Thyroid gland (tissue), 4 donors: ENCODE measurements at regions not wholly inside any gene's neighbourhood (a gene's known extent, or its start where the extent isn't known, plus 50 kb on each side); places are given as distances from the start of the nearest gene placed in this dataset.

Source experiments
- DNase-seq, 2 donors: peaks; one replicate each; pipeline ENCODE4 v3.0.0-alpha.2; 2019
- H3K27ac ChIP-seq, 3 donors: fragments of 200-600 bp; sonication (generic); 1 replicate in 2 of 3; 2 replicates in 1 of 3; pipeline ENCODE4 v1.5.1; 2016 to 2019; ENCODE audit warnings: mild to moderate bottlenecking in 1 of 3, moderate library complexity in 1 of 3
- H3K27me3 ChIP-seq: fragments of 200-600 bp; sonication (generic); one replicate; pipeline ENCODE4 v1.5.1; 2019
- H3K36me3 ChIP-seq, 2 donors: fragments of 200-600 bp; sonication (generic); one replicate each; pipeline ENCODE4 v1.5.1; 2016 to 2019
- H3K4me1 ChIP-seq, 2 donors: fragments of 200-600 bp; sonication (generic); one replicate each; pipeline ENCODE4 v1.5.1; 2017 to 2019
- H3K4me3 ChIP-seq, 3 donors: fragments of 200-600 bp; sonication (generic); replicated peaks in 1 of 3; 1 replicate in 2 of 3; 2 replicates in 1 of 3; pipeline ENCODE4 v1.5.1; 2016; ENCODE audit warnings: mild to moderate bottlenecking in 1 of 3
- H3K9me3 ChIP-seq: fragments of 200-600 bp; sonication (generic); one replicate; pipeline ENCODE4 v1.5.1; 2017
- POLR2A ChIP-seq, 2 donors: fragments of 450-650 bp; IDR thresholded peaks; one replicate each; pipeline ENCODE4 v1.6.1; 2017; ENCODE audit warnings: antibody characterized with exemption in 2 of 2, mild to moderate bottlenecking in 2 of 2, moderate library complexity in 1 of 2
- WGBS, 2 donors: methylation state at CpG; one replicate each; pipeline ENCODE4 v1.1.5; 2017; 5-methylcytosine and 5-hydroxymethylcytosine counted together
- intact Hi-C: fragments of 100-400 bp; cut with DNase I; formaldehyde crosslinking; loops from one replicate; pipeline ENCODE4 v1.15.1; 2023
- TF ChIP-seq, protein P1 (sequence below), 6 experiments: fragments of 200-600 bp in 3 of 6; fragments of 450-650 bp in 3 of 6; sonication (generic) in 3 of 6; IDR thresholded peaks; one replicate each; pipeline ENCODE4 v1.5.1; 2016 to 2019; ENCODE audit warnings: antibody characterized with exemption in 6 of 6, mild to moderate bottlenecking in 2 of 6, inconsistent platforms in 1 of 6, moderate library complexity in 1 of 6

- intact Hi-C loops = no loop called here
- DNase-seq = no peak
- Histone ChIP-seq H3K27me3 (no peaks in the 10 kb centered on the region), H3K9me3 (no peaks in the 10 kb centered on the region), H3K27ac (no peak overlapping the region), H3K4me1 (no peaks in the 10 kb centered on the region), H3K4me3 (no peak overlapping the region), H3K36me3 (no peaks in the 10 kb centered on the region)
- WGBS, 2 donors = 85 to 86% methylated on average over 5 of the region's 5 CpGs
- TF ChIP-seq, protein P1, sequence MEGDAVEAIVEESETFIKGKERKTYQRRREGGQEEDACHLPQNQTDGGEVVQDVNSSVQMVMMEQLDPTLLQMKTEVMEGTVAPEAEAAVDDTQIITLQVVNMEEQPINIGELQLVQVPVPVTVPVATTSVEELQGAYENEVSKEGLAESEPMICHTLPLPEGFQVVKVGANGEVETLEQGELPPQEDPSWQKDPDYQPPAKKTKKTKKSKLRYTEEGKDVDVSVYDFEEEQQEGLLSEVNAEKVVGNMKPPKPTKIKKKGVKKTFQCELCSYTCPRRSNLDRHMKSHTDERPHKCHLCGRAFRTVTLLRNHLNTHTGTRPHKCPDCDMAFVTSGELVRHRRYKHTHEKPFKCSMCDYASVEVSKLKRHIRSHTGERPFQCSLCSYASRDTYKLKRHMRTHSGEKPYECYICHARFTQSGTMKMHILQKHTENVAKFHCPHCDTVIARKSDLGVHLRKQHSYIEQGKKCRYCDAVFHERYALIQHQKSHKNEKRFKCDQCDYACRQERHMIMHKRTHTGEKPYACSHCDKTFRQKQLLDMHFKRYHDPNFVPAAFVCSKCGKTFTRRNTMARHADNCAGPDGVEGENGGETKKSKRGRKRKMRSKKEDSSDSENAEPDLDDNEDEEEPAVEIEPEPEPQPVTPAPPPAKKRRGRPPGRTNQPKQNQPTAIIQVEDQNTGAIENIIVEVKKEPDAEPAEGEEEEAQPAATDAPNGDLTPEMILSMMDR (IDR thresholded peaks at IDR 0.05) = no peak
- no peak for TF ChIP-seq POLR2A (IDR thresholded peaks at IDR 0.05)
Observed at GRCh38 chr14:36048667-36049066, 127.9 kb downstream of the PTCSC3 start.

GRCh38 chr14:36047912-36048311, 128.6 kb downstream of the PTCSC3 start:
- H3K9me3 ChIP-seq = no peaks in the 10 kb centered on the region
- no peak for DNase-seq
- H3K4me1 ChIP-seq = no peaks in the 10 kb centered on the region
- no peak overlapping the region for H3K4me3 ChIP-seq
- 83 to 86% methylated on average over 4 of the region's 4 CpGs for WGBS, 2 donors
- TF ChIP-seq, protein P1 (IDR thresholded peaks at IDR 0.05) = no peak
- no peak for TF ChIP-seq POLR2A (IDR thresholded peaks at IDR 0.05)
- intact Hi-C loops = no loop called here
- H3K27me3 ChIP-seq = no peaks in the 10 kb centered on the region
- H3K36me3 ChIP-seq = no peaks in the 10 kb centered on the region
- no peak overlapping the region for H3K27ac ChIP-seq

DNA sequence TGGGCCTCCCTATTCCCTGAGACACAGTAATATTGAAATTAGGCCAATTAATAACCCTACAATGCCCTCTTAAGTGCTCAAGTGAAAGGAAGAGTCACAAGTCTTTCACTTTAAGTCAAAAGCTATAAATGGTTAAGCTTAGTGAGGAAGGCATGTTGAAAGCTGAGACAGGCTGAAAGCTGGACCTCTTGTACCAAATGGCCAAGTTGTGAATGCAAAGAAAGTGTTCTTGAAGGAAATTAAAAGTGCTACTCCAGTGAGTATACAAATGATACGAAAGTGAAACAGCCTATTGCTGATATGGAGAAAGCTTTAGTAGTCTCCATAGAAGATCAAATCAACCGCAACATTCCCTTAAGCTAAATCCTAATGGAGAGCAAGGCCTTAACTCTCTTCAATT, 140.8 kb downstream of the PTCSC3 start:
- H3K27ac ChIP-seq = no peak overlapping the region
- H3K27me3 ChIP-seq = no peaks in the 10 kb centered on the region
- H3K4me3 ChIP-seq = no peak overlapping the region
- H3K36me3 ChIP-seq = no peaks in the 10 kb centered on the region
- DNase-seq = no peak
- WGBS, 2 donors = 62 to 72% methylated on average over 2 of the region's 2 CpGs
- intact Hi-C loops = no loop called here
- peaks cover 0 to 5% of the 10 kb centered on the region in 2 donors for H3K4me1 ChIP-seq
- H3K9me3 ChIP-seq = no peaks in the 10 kb centered on the region
- no peak for TF ChIP-seq POLR2A (IDR thresholded peaks at IDR 0.05)
- TF ChIP-seq, protein P1 (IDR thresholded peaks at IDR 0.05) = no peak

- no peak overlapping the region for H3K4me3 ChIP-seq
Observed at GRCh38 chr14:36028665-36029064, 147.9 kb downstream of the PTCSC3 start.

DNA sequence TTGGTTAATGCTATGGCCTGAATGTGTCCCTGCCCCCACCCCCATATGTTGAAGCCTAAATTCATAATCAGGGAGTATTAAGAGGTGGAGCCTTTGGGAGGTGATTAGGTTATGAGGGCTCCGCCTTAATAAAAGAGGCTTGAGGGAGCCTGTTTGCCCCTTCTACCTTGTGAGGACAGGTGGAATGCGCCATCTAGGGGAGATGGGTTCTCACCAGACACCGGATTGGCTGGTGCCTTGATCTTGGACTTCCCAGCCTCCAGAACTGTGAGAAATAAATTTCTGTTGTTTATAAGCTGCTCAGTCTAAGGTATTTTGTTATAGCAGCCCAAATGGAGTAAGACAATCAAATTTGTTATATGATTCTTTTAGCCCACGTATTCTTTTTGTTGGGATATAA, 148.3 kb downstream of the PTCSC3 start:
- TF ChIP-seq, protein P1 (IDR thresholded peaks at IDR 0.05) = no peak
- TF ChIP-seq POLR2A (IDR thresholded peaks at IDR 0.05) = no peak
- 90 to 94% methylated on average over 4 of the region's 4 CpGs for WGBS, 2 donors
- no peak for DNase-seq
- Histone ChIP-seq H3K4me3 (no peak overlapping the region), H3K4me1 (no peaks in the 10 kb centered on the region), H3K9me3 (no peaks in the 10 kb centered on the region), H3K27ac (no peak overlapping the region), H3K27me3 (no peaks in the 10 kb centered on the region), H3K36me3 (no peaks in the 10 kb centered on the region)
- intact Hi-C loops = no loop called here

More at GRCh38 chr14:36028665-36029064, 147.9 kb downstream of the PTCSC3 start:
- TF ChIP-seq POLR2A (IDR thresholded peaks at IDR 0.05) = no peak
- TF ChIP-seq, protein P1 (IDR thresholded peaks at IDR 0.05) = no peak
- H3K9me3 ChIP-seq = no peaks in the 10 kb centered on the region
- no peaks in the 10 kb centered on the region for H3K27me3 ChIP-seq
- H3K4me1 ChIP-seq = no peaks in the 10 kb centered on the region
- intact Hi-C loops = no loop called here
- WGBS, 2 donors = 88 to 90% methylated on average over 3 of the region's 3 CpGs
- no peaks in the 10 kb centered on the region for H3K36me3 ChIP-seq
- no peak for DNase-seq
- H3K27ac ChIP-seq = no peak overlapping the region
